OCI-LY3 (cell line): ENCODE measurements at regions not wholly inside any gene's neighbourhood (a gene's known extent, or its start where the extent isn't known, plus 50 kb on each side); places are given as distances from the start of the nearest gene placed in this dataset.

Experiments
- H2AFZ ChIP-seq: fragments of 200-600, 300-600 bp; shearing (Covaris generic); 2 replicates; pipeline ENCODE4 v1.6.0; 2014; ENCODE audit warnings: antibody characterized with exemption, low read depth, low read length
- H3K27ac ChIP-seq: fragments of 200-600, 300-600 bp; sonication (generic); 2 replicates; pipeline ENCODE4 v1.5.1; 2014; ENCODE audit warnings: mild to moderate bottlenecking, low read length, moderate library complexity, mixed read lengths
- H3K27me3 ChIP-seq: fragments of 200-600, 300-600 bp; sonication (generic); 2 replicates; pipeline ENCODE4 v1.6.1; 2014; ENCODE audit warnings: low read depth, low read length, mixed read lengths
- H3K36me3 ChIP-seq: fragments of 200-600, 300-600 bp; sonication (generic); replicated peaks from 2 replicates; pipeline ENCODE3; 2014; ENCODE audit warnings: low read depth, low read length, mixed read lengths
- H3K4me1 ChIP-seq: fragments of 300-600, 200-600 bp; sonication (generic); 2 replicates; pipeline ENCODE4 v1.6.1; 2014; ENCODE audit warnings: low read length, mixed read lengths
- H3K4me2 ChIP-seq: fragments of 200-600, 300-600 bp; sonication (generic); 2 replicates; pipeline ENCODE4 v1.6.1; 2014; ENCODE audit warnings: low read length, mixed read lengths
- H3K4me3 ChIP-seq: fragments of 300-600, 200-600 bp; sonication (generic); 2 replicates; pipeline ENCODE4 v1.5.1; 2014; ENCODE audit warnings: antibody characterized with exemption, mild to moderate bottlenecking, low read length, moderate library complexity
- H3K79me2 ChIP-seq: fragments of 300-600, 200-600 bp; shearing (Covaris generic); 2 replicates; pipeline ENCODE4 v1.6.1; 2014; ENCODE audit warnings: mild to moderate bottlenecking, low read length, mixed read lengths
- H3K9ac ChIP-seq: fragments of 300-600, 200-600 bp; shearing (Covaris generic); 2 replicates; pipeline ENCODE4 v1.6.0; 2014; ENCODE audit warnings: mild to moderate bottlenecking, low read length, moderate library complexity
- H3K9me3 ChIP-seq: fragments of 200-600, 300-600 bp; shearing (Covaris generic); 2 replicates; pipeline ENCODE4 v1.6.1; 2014; ENCODE audit warnings: low read length, mixed read lengths; ENCODE audit not compliant: insufficient read depth
- H4K20me1 ChIP-seq: fragments of 200-600, 300-600 bp; sonication (generic); 2 replicates; pipeline ENCODE4 v1.6.1; 2016; ENCODE audit warnings: low read length, mixed read lengths; ENCODE audit not compliant: insufficient read depth
- CTCF ChIP-seq: fragments of 200-600, 300-600 bp; sonication (generic); IDR thresholded peaks from 2 replicates; pipeline ENCODE4 v1.5.1; 2014; ENCODE audit warnings: antibody characterized with exemption, low read length, low read depth
- EZH2phosphoT487 ChIP-seq: fragments of 200-600 bp; shearing (Covaris generic); IDR thresholded peaks from 2 replicates; pipeline ENCODE4 v1.6.1; 2018; ENCODE audit warnings: antibody characterized with exemption, mixed run types, low read depth

- H3K36me3 ChIP-seq: no peaks in the 10 kb centered on the region
- no peaks in the 10 kb centered on the region for H3K9me3 ChIP-seq
- no peak overlapping the region for H3K4me3 ChIP-seq
- TF ChIP-seq EZH2phosphoT487 (no peak), CTCF (no peak)
- no peaks in the 10 kb centered on the region for H3K4me1 ChIP-seq
- no peaks in the 10 kb centered on the region for H3K27me3 ChIP-seq
- no peak overlapping the region for H3K4me2 ChIP-seq
- no peaks in the 10 kb centered on the region for H4K20me1 ChIP-seq
- H3K27ac ChIP-seq: no peak overlapping the region
- no peaks in the 10 kb centered on the region for H3K79me2 ChIP-seq
- H3K9ac ChIP-seq: no peak overlapping the region
- no peak overlapping the region for H2AFZ ChIP-seq
Observed at GRCh38 chr4:116449764-116450163, 635.6 kb downstream of the TRAM1L1 start.

GRCh38 chr4:116444117-116444516, 641.3 kb downstream of the TRAM1L1 start:
- Histone ChIP-seq H2AFZ (no peak overlapping the region), H3K4me3 (no peak overlapping the region), H4K20me1 (no peaks in the 10 kb centered on the region), H3K9ac (no peak overlapping the region), H3K27ac (no peak overlapping the region), H3K4me1 (no peaks in the 10 kb centered on the region), H3K79me2 (no peaks in the 10 kb centered on the region), H3K4me2 (no peak overlapping the region), H3K36me3 (no peaks in the 10 kb centered on the region), H3K27me3 (no peaks in the 10 kb centered on the region), H3K9me3 (no peaks in the 10 kb centered on the region)
- no peak for TF ChIP-seq CTCF
- no peak for TF ChIP-seq EZH2phosphoT487

- Histone ChIP-seq H3K9me3 (no peaks in the 10 kb centered on the region), H3K4me2 (no peak overlapping the region), H3K79me2 (no peaks in the 10 kb centered on the region), H3K4me3 (no peak overlapping the region), H3K4me1 (no peaks in the 10 kb centered on the region), H2AFZ (no peak overlapping the region), H4K20me1 (no peaks in the 10 kb centered on the region), H3K27ac (no peak overlapping the region), H3K27me3 (no peaks in the 10 kb centered on the region), H3K9ac (no peak overlapping the region), H3K36me3 (no peaks in the 10 kb centered on the region)
- no peak for TF ChIP-seq EZH2phosphoT487
- TF ChIP-seq CTCF: no peak
Observed at GRCh38 chr4:116438981-116439729, 646.2 kb downstream of the TRAM1L1 start.

- TF ChIP-seq EZH2phosphoT487 (no peak), CTCF (no peak)
- no peaks in the 10 kb centered on the region for H3K4me1 ChIP-seq
- no peak overlapping the region for H3K4me2 ChIP-seq
- no peak overlapping the region for H3K4me3 ChIP-seq
- H3K79me2 ChIP-seq: no peaks in the 10 kb centered on the region
- H3K27me3 ChIP-seq: no peaks in the 10 kb centered on the region
- no peak overlapping the region for H3K27ac ChIP-seq
- no peaks in the 10 kb centered on the region for H4K20me1 ChIP-seq
- H3K9ac ChIP-seq: no peak overlapping the region
- H3K36me3 ChIP-seq: no peaks in the 10 kb centered on the region
- no peak overlapping the region for H2AFZ ChIP-seq
- H3K9me3 ChIP-seq: no peaks in the 10 kb centered on the region
Observed at GRCh38 chr4:116438417-116438816, 647.0 kb downstream of the TRAM1L1 start.
